Keratinocyte (primary cell): ENCODE measurements at regions not wholly inside any gene's neighbourhood (a gene's known extent, or its start where the extent isn't known, plus 50 kb on each side); places are given as distances from the start of the nearest gene placed in this dataset.
"Not testable (repeated sequence)": the region's sequence is repeated elsewhere in the genome, so short reads cannot be mapped to it uniquely, and the experiment has no call there.

ENCODE experiments used
- DNase-seq: peaks from one replicate; pipeline ENCODE4 v3.0.0-alpha.2; 2011; ENCODE audit warnings: low read depth, missing footprints, low spot score
- FAIRE-seq: peaks from 2 replicates; lab custom pipeline; 2011; peaks lifted over from hg19 to GRCh38; lab: Jason Lieb, UNC
- H2AFZ ChIP-seq: 2 replicates; pipeline ENCODE4 v1.6.0; 2012; ENCODE audit warnings: low read length, control low read depth, inconsistent platforms; ENCODE audit not compliant: control insufficient read depth
- H3K27ac ChIP-seq: 2 replicates; pipeline ENCODE4 v1.5.1; 2011; ENCODE audit warnings: low read length; ENCODE audit not compliant: control insufficient read depth, insufficient read depth
- H3K27me3 ChIP-seq: 3 replicates; pipeline ENCODE4 v1.6.0; 2011; ENCODE audit warnings: low read length; ENCODE audit not compliant: control insufficient read depth, insufficient read depth; ENCODE audit errors: extremely low read depth
- H3K36me3 ChIP-seq, 2 experiments: 2 replicates in 1 of 2; 3 replicates in 1 of 2; pipeline ENCODE4 v1.5.1; 2011; ENCODE audit warnings: low read length in 2 of 2, mild to moderate bottlenecking in 1 of 2; ENCODE audit not compliant: control insufficient read depth in 2 of 2, insufficient read depth in 2 of 2; ENCODE audit errors: extremely low read depth in 1 of 2
- H3K4me1 ChIP-seq: 3 replicates; pipeline ENCODE4 v1.5.1; 2011; ENCODE audit warnings: low read length; ENCODE audit not compliant: control insufficient read depth, insufficient read depth; ENCODE audit errors: extremely low read depth
- H3K4me2 ChIP-seq: 3 replicates; pipeline ENCODE4 v1.6.0; 2011; ENCODE audit warnings: low read depth, low read length; ENCODE audit not compliant: control insufficient read depth, insufficient read depth; ENCODE audit errors: extremely low read depth
- H3K4me3 ChIP-seq, 3 experiments: fragments of 200-600 bp in 1 of 3; sonication (generic) in 1 of 3; 2 replicates in 2 of 3; 3 replicates in 1 of 3; pipeline ENCODE4 v1.5.1; 2011 to 2016; ENCODE audit warnings: low read length in 3 of 3, mild to moderate bottlenecking in 3 of 3, control low read depth in 2 of 3, inconsistent platforms in 1 of 3, low read depth in 1 of 3, mixed read lengths in 1 of 3, mixed run types in 1 of 3, moderate library complexity in 1 of 3; ENCODE audit not compliant: control insufficient read depth in 2 of 3, insufficient read depth in 2 of 3; ENCODE audit errors: extremely low read depth in 1 of 3
- H3K79me2 ChIP-seq: 2 replicates; pipeline ENCODE4 v1.6.0; 2012; ENCODE audit warnings: low read length; ENCODE audit not compliant: control insufficient read depth, insufficient read depth
- H3K9ac ChIP-seq: 3 replicates; pipeline ENCODE4 v1.6.0; 2011; ENCODE audit warnings: low read length; ENCODE audit not compliant: control insufficient read depth, insufficient read depth; ENCODE audit errors: extremely low read depth
- H3K9me1 ChIP-seq: 3 replicates; pipeline ENCODE4 v1.6.0; 2011; ENCODE audit warnings: low read length; ENCODE audit not compliant: control insufficient read depth, insufficient read depth; ENCODE audit errors: extremely low read depth
- H3K9me3 ChIP-seq: 2 replicates; pipeline ENCODE4 v1.5.1; 2012; ENCODE audit warnings: low read depth, low read length; ENCODE audit not compliant: control insufficient read depth
- H4K20me1 ChIP-seq: 3 replicates; pipeline ENCODE4 v1.6.0; 2011; ENCODE audit warnings: low read length; ENCODE audit not compliant: control insufficient read depth, insufficient read depth; ENCODE audit errors: extremely low read depth
- EZH2 ChIP-seq: IDR thresholded peaks from one replicate; pipeline ENCODE4 v1.6.1; 2012; ENCODE audit warnings: inconsistent platforms, mild to moderate bottlenecking, low read length, moderate library complexity
- dilution Hi-C: fragments of 300-500 bp; cut with MboI; formaldehyde crosslinking; loops from one replicate; pipeline ENCODE4 v1.7.0; 2020; ENCODE audit warnings: low sequenced_read_pairs; ENCODE audit not compliant: extremely low pct_ligation_motif_present
- TF ChIP-seq, protein P1 (sequence below), 3 experiments: IDR thresholded peaks in 1 of 3; conservative IDR thresholded peaks in 1 of 3; optimal IDR thresholded peaks in 1 of 3; 2 replicates in 2 of 3; 3 replicates in 1 of 3; pipeline versions ENCODE3 to v1.5.1; 2011; ENCODE audit warnings: low read length in 3 of 3, mild to moderate bottlenecking in 3 of 3, moderate library complexity in 2 of 3, control low read depth in 1 of 3, inconsistent platforms in 1 of 3; ENCODE audit not compliant: insufficient read depth in 2 of 3; ENCODE audit errors: extremely low read depth in 1 of 3

DNA sequence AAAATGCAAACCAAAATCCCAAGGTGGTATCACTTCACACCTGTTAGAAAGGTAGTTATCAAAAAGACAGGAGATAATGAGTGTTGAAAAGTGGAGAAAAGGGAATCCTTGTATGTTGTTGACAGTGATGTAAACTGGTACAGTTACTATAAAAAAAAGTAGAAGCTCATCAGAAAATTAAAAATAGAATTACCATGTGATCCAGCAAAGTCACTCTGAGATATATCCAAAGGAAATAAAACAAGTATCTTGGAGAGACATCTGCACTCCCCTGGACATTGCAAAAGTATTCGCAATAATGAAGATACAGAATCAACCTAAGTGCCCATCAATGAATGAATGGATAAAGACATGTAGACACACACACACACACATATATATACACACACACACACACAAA, 208.3 kb upstream of the PIEZO2 start:
- dilution Hi-C loops: no loop called here
- Histone ChIP-seq H3K27me3 (no peaks in the 10 kb centered on the region), H3K4me1 (no peaks in the 10 kb centered on the region), H3K36me3 (no peaks in the 10 kb centered on the region), H3K9me3 (no peaks in the 10 kb centered on the region), H4K20me1 (no peaks in the 10 kb centered on the region), H3K9ac (no peak overlapping the region), H3K27ac (no peak overlapping the region), H3K9me1 (no peaks in the 10 kb centered on the region), H3K79me2 (no peaks in the 10 kb centered on the region), H3K4me2 (no peak overlapping the region), H3K4me3 (no peak overlapping the region), H2AFZ (no peak overlapping the region)
- DNase-seq (no peak), FAIRE-seq (no peak)
- TF ChIP-seq, protein P1, sequence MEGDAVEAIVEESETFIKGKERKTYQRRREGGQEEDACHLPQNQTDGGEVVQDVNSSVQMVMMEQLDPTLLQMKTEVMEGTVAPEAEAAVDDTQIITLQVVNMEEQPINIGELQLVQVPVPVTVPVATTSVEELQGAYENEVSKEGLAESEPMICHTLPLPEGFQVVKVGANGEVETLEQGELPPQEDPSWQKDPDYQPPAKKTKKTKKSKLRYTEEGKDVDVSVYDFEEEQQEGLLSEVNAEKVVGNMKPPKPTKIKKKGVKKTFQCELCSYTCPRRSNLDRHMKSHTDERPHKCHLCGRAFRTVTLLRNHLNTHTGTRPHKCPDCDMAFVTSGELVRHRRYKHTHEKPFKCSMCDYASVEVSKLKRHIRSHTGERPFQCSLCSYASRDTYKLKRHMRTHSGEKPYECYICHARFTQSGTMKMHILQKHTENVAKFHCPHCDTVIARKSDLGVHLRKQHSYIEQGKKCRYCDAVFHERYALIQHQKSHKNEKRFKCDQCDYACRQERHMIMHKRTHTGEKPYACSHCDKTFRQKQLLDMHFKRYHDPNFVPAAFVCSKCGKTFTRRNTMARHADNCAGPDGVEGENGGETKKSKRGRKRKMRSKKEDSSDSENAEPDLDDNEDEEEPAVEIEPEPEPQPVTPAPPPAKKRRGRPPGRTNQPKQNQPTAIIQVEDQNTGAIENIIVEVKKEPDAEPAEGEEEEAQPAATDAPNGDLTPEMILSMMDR (optimal IDR thresholded peaks at IDR 0.05 in 1 of 3, IDR thresholded peaks at IDR 0.05 in 1 of 3, conservative IDR thresholded peaks at IDR 0.05 in 1 of 3; ENCODE audit: extremely low read depth in 1 of 3, insufficient read depth in 2 of 3, low read length in 3 of 3): no peak
- no peak for TF ChIP-seq EZH2

DNA sequence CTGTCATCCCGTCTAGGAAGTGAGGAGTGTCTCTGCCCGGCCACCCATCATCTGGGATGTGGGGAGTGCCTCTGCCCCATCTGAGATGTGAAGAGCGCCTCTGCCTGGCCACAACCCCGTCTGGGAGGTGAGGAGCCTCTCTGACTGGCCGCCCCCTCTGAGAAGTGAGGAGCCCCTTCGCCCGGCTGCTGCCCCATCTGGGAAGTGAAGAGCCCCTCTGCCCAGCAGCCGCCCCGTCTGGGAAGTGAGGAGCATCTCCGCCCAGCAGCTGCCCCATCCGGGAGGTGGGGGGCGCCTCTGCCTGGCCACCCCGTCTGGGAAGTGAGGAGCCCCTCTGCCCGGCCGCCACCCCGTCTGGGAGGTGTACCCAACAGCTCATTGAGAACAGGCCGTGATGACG, 195.2 kb upstream of the PIEZO2 start:
- H3K36me3 ChIP-seq, H3K9me3 ChIP-seq, H3K4me2 ChIP-seq, H3K4me3 ChIP-seq, H3K79me2 ChIP-seq, H3K9me1 ChIP-seq, H3K9ac ChIP-seq, FAIRE-seq, H4K20me1 ChIP-seq, H2AFZ ChIP-seq, H3K27me3 ChIP-seq, dilution Hi-C loops, H3K4me1 ChIP-seq, DNase-seq, H3K27ac ChIP-seq: not testable (repeated sequence)

DNA sequence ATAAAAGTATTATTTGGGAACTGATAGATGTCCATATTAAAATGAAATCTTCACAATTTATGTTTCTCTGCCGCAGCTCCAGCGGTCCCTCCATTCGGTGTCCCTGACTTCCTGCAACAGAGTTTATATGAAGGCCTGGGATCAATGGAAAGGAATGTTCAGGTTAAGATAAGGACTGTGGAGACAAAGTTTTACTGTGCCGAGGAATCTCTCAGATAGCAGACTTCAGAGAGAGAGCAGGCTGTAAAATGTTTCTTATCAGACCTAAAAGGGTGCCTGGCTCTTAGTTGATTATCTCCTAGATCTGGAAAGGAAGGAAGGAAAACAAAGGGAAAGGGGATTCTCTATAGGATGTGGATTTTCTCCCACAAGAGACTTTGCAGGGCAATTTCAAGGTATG, 193.7 kb upstream of the PIEZO2 start:
- Histone ChIP-seq H3K79me2 (no peaks in the 10 kb centered on the region), H3K9me3 (no peaks in the 10 kb centered on the region), H3K9ac (no peak overlapping the region), H3K4me2 (no peak overlapping the region), H3K27me3 (no peaks in the 10 kb centered on the region), H3K36me3 (no peaks in the 10 kb centered on the region), H3K4me1 (no peaks in the 10 kb centered on the region), H3K9me1 (no peaks in the 10 kb centered on the region), H3K27ac (no peak overlapping the region), H3K4me3 (no peak overlapping the region), H4K20me1 (no peaks in the 10 kb centered on the region), H2AFZ (no peak overlapping the region)
- TF ChIP-seq, protein P1 (optimal IDR thresholded peaks at IDR 0.05 in 1 of 3, IDR thresholded peaks at IDR 0.05 in 1 of 3, conservative IDR thresholded peaks at IDR 0.05 in 1 of 3; ENCODE audit: extremely low read depth in 1 of 3, insufficient read depth in 2 of 3, low read length in 3 of 3): no peak
- no peak for TF ChIP-seq EZH2
- FAIRE-seq (no peak), DNase-seq (no peak)
- dilution Hi-C loops: no loop called here

DNA sequence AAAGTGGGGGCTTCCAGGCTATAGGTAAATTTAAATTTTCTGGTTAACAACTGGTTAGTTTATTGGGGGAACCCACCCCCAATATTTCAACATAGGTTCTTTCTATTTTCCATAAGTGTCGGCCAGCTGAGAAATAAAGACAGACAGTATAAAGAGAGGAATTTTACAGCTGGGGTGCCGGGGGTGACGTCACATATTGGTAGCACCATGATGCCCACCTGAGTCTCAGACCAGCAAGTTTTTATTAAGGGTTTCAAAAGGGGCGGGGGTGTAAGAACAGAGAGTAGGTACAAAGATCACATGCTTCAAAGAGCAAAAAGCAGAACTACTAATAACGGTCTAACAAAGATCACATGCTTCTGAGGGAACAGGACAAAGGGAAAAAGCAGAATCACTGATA, 192.7 kb upstream of the PIEZO2 start:
- FAIRE-seq, dilution Hi-C loops: not testable (repeated sequence)

More for the DNA sequence above, 192.7 kb upstream of the PIEZO2 start:
- DNase-seq, H3K36me3 ChIP-seq, H3K27ac ChIP-seq, H4K20me1 ChIP-seq, H3K27me3 ChIP-seq, H3K9ac ChIP-seq, H3K4me2 ChIP-seq, H3K9me1 ChIP-seq, H3K4me1 ChIP-seq, H2AFZ ChIP-seq, H3K79me2 ChIP-seq, H3K9me3 ChIP-seq, H3K4me3 ChIP-seq: not testable (repeated sequence)
